PFSK-1 (cell line): ENCODE measurements at regions not wholly inside any gene's neighbourhood (a gene's known extent, or its start where the extent isn't known, plus 50 kb on each side); places are given as distances from the start of the nearest gene placed in this dataset.

Experiments
- FOXP2 ChIP-seq: optimal IDR thresholded peaks from 2 replicates; pipeline ENCODE3; 2011; ENCODE audit warnings: borderline replicate concordance, control low read depth, inconsistent platforms; ENCODE audit not compliant: insufficient read depth; ENCODE audit errors: extremely low read length, extremely low read depth
- POLR2AphosphoS5 ChIP-seq: IDR thresholded peaks from 2 replicates; pipeline ENCODE4 v1.6.1; 2012; ENCODE audit warnings: low read depth, mild to moderate bottlenecking, control low read depth, low read length, moderate library complexity
- SIN3A ChIP-seq: IDR thresholded peaks from 2 replicates; pipeline ENCODE4 v1.6.1; 2012; ENCODE audit warnings: mild to moderate bottlenecking, low read length, moderate library complexity, borderline replicate concordance; ENCODE audit not compliant: insufficient read depth
- TAF1 ChIP-seq: IDR thresholded peaks from 2 replicates; pipeline ENCODE4 v1.6.1; 2012; ENCODE audit warnings: low read length, control low read depth, borderline replicate concordance; ENCODE audit not compliant: insufficient read depth
- TF ChIP-seq, protein P1 (sequence below), 2 experiments: IDR thresholded peaks; 2 replicates each; pipeline versions ENCODE4 v1.6.1 to v1.8.0; 2011 to 2012; ENCODE audit warnings: low read depth in 2 of 2, low read length in 2 of 2, control low read depth in 1 of 2, inconsistent platforms in 1 of 2, mild to moderate bottlenecking in 1 of 2, moderate library complexity in 1 of 2; ENCODE audit not compliant: insufficient read depth in 1 of 2

DNA sequence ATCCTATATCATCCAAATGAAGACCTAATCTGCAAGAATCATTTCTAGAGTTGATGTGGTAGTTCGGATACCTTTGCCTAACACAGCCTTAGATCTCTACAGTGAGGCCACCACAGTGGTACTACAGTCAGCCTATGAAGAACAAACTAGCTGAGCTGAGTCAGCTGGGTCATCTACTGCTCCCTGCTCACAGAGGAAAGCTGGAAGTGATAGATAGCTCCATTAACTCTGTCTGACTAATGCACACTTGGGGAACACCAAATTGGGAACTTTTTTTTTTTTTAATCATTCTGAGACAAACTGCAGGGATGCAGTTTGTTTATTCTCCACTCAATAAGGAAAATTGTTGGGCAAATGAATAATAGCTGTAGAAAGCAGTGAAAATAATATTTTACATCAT lies 1160.6 kb downstream of the PCDH9 start:
- no peak for TF ChIP-seq FOXP2

DNA sequence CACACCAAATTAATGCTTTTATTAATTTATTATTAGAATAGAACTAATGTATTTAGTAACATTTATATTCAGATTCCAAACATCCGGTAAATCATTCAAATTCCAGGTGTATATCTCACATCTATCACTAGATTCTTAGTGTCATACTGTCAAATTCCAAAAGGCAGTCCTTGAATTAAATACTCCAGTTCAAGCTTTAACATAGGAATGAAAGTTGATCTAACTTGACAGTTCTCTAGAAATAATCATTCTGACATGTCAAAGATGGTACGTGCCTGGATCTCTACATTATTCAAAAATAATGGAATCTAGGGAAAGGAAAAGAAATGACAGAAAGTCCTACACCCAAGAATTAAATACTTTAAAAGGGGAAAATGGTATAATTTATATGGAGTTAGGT lies 1161.5 kb downstream of the PCDH9 start:
- TF ChIP-seq, protein P1, sequence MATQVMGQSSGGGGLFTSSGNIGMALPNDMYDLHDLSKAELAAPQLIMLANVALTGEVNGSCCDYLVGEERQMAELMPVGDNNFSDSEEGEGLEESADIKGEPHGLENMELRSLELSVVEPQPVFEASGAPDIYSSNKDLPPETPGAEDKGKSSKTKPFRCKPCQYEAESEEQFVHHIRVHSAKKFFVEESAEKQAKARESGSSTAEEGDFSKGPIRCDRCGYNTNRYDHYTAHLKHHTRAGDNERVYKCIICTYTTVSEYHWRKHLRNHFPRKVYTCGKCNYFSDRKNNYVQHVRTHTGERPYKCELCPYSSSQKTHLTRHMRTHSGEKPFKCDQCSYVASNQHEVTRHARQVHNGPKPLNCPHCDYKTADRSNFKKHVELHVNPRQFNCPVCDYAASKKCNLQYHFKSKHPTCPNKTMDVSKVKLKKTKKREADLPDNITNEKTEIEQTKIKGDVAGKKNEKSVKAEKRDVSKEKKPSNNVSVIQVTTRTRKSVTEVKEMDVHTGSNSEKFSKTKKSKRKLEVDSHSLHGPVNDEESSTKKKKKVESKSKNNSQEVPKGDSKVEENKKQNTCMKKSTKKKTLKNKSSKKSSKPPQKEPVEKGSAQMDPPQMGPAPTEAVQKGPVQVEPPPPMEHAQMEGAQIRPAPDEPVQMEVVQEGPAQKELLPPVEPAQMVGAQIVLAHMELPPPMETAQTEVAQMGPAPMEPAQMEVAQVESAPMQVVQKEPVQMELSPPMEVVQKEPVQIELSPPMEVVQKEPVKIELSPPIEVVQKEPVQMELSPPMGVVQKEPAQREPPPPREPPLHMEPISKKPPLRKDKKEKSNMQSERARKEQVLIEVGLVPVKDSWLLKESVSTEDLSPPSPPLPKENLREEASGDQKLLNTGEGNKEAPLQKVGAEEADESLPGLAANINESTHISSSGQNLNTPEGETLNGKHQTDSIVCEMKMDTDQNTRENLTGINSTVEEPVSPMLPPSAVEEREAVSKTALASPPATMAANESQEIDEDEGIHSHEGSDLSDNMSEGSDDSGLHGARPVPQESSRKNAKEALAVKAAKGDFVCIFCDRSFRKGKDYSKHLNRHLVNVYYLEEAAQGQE (IDR thresholded peaks at IDR 0.05; ENCODE audit: insufficient read depth in 1 of 2, low read depth in 2 of 2, low read length in 2 of 2) = no peak
- no peak for TF ChIP-seq FOXP2
- no peak for TF ChIP-seq SIN3A
- TF ChIP-seq POLR2AphosphoS5 = no peak
- no peak for TF ChIP-seq TAF1

DNA sequence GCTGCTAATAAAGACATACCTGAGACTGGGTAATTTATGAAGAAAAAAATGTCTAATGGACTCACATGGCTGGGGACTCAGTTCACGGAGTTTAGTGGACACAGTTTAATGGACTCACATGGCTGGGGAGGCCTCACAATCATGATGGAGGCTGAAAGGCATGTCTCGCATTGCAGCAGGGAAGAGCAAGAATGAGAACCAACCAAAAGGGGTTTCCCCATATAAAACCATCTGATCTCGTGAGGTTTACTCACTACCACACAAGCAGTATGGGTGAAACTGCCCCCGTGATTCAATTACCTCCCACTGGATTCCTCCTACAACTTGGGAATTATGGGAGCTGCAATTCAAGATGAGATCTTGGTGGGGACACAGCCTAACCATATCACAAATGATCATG lies 1181.2 kb downstream of the PCDH9 start:
- TF ChIP-seq, protein P1 (IDR thresholded peaks at IDR 0.05; ENCODE audit: insufficient read depth in 1 of 2, low read depth in 2 of 2, low read length in 2 of 2) = no peak

DNA sequence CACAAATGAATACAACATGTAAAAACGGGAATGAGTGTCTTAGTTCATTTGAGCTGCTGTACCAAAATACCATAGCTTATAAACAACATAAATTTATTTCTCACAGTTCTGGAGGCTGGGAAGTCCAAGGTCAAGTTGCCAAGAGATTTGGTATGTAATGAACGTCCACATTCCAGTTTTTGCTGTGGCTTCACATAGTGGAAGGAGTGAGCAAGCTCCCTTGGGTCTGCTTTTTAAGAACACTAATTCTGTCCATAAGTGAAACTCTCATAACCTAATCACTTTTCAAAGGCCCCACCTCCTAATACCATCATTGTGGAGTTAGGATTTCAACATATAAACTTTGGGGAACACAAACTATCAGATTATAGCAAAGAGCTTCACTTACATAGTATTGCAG lies 1189.6 kb downstream of the PCDH9 start:
- TF ChIP-seq TAF1 (no peak), POLR2AphosphoS5 (no peak)

DNA sequence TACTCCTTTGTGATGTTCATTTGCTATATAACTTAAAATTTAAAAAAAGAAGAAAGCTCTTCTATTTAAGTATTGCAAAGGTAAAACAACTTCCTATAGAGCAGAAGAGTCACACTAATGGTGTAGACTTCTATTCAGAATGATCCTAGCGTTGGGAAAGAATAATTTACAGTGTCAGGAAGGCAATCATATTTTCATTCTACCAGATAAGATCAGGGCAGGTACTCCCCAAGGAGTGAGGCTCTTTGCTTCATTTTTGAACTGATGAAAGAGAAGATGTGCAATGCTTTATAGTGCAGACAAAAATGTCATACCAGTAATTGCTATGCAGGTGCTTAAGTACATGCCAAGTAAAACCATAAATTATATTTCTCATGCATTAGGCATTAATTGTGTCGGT lies 1193.0 kb downstream of the PCDH9 start:
- TF ChIP-seq POLR2AphosphoS5 (no peak), FOXP2 (no peak), SIN3A (no peak), TAF1 (no peak)
- TF ChIP-seq, protein P1 (IDR thresholded peaks at IDR 0.05; ENCODE audit: insufficient read depth in 1 of 2, low read depth in 2 of 2, low read length in 2 of 2) = no peak

DNA sequence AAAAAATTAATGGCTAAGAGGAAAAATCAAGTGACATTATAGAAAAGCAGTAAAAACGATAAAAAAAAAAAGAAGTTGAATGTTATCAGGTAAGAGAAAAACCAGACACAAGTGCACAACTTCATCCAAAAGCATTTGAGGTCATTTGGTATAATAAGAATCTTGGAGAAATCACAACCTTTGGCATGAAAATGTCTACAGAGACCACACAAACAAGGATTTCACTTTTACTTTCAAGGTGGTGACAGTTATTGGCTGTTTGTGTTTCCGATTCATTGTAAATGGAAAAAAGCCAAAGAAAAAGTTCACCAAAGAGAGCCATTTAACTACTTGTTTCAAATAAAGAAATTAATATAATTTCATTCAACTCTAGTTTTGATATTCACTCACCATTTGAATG lies 1193.5 kb downstream of the PCDH9 start:
- no peak for TF ChIP-seq SIN3A

DNA sequence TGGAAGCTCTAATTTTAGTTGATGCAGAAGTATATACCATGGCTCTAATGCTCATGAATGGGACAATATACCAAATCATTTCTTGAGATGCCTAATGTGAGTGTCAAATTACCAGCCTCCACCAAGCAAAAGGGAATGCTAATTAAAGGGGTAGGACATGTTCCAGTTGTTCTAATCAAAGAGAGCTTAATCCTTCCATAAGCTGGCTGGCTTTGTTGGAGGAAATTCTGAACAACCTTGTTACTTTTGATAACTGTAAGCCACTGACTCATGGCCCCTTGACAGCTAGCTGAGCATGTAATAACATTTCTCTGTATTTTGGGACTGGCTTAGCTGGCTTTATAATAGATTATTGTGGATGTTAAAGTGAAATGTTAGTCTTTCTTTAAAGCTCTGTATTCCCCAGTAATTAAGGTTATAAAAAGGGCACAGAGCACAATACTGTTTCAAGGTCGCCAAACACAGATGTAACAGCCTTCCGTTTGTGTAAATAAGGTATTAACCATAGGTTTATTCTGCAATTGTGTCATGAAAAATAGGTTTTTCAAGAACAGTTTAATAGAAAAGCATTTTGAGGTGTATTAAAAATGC lies 1194.0 kb downstream of the PCDH9 start:
- TF ChIP-seq, protein P1 (IDR thresholded peaks at IDR 0.05; ENCODE audit: insufficient read depth in 1 of 2, low read depth in 2 of 2, low read length in 2 of 2) = no peak
